Thyroid gland (tissue), 4 donors: ENCODE measurements at regions not wholly inside any gene's neighbourhood (a gene's known extent, or its start where the extent isn't known, plus 50 kb on each side); places are given as distances from the start of the nearest gene placed in this dataset.

Experiments
- DNase-seq, 2 donors: peaks; one replicate each; pipeline ENCODE4 v3.0.0-alpha.2; 2019
- H3K27ac ChIP-seq, 3 donors: fragments of 200-600 bp; sonication (generic); 1 replicate in 2 of 3; 2 replicates in 1 of 3; pipeline ENCODE4 v1.5.1; 2016 to 2019; ENCODE audit warnings: mild to moderate bottlenecking in 1 of 3, moderate library complexity in 1 of 3
- H3K27me3 ChIP-seq: fragments of 200-600 bp; sonication (generic); one replicate; pipeline ENCODE4 v1.5.1; 2019
- H3K36me3 ChIP-seq, 2 donors: fragments of 200-600 bp; sonication (generic); one replicate each; pipeline ENCODE4 v1.5.1; 2016 to 2019
- H3K4me1 ChIP-seq, 2 donors: fragments of 200-600 bp; sonication (generic); one replicate each; pipeline ENCODE4 v1.5.1; 2017 to 2019
- H3K4me3 ChIP-seq, 3 donors: fragments of 200-600 bp; sonication (generic); replicated peaks in 1 of 3; 1 replicate in 2 of 3; 2 replicates in 1 of 3; pipeline ENCODE4 v1.5.1; 2016; ENCODE audit warnings: mild to moderate bottlenecking in 1 of 3
- H3K9me3 ChIP-seq: fragments of 200-600 bp; sonication (generic); one replicate; pipeline ENCODE4 v1.5.1; 2017
- POLR2A ChIP-seq, 2 donors: fragments of 450-650 bp; IDR thresholded peaks; one replicate each; pipeline ENCODE4 v1.6.1; 2017; ENCODE audit warnings: antibody characterized with exemption in 2 of 2, mild to moderate bottlenecking in 2 of 2, moderate library complexity in 1 of 2
- WGBS, 2 donors: methylation state at CpG; one replicate each; pipeline ENCODE4 v1.1.5; 2017; 5-methylcytosine and 5-hydroxymethylcytosine counted together
- intact Hi-C: fragments of 100-400 bp; cut with DNase I; formaldehyde crosslinking; loops from one replicate; pipeline ENCODE4 v1.15.1; 2023
- TF ChIP-seq, protein P1 (sequence below), 6 experiments: fragments of 200-600 bp in 3 of 6; fragments of 450-650 bp in 3 of 6; sonication (generic) in 3 of 6; IDR thresholded peaks; one replicate each; pipeline ENCODE4 v1.5.1; 2016 to 2019; ENCODE audit warnings: antibody characterized with exemption in 6 of 6, mild to moderate bottlenecking in 2 of 6, inconsistent platforms in 1 of 6, moderate library complexity in 1 of 6

DNA sequence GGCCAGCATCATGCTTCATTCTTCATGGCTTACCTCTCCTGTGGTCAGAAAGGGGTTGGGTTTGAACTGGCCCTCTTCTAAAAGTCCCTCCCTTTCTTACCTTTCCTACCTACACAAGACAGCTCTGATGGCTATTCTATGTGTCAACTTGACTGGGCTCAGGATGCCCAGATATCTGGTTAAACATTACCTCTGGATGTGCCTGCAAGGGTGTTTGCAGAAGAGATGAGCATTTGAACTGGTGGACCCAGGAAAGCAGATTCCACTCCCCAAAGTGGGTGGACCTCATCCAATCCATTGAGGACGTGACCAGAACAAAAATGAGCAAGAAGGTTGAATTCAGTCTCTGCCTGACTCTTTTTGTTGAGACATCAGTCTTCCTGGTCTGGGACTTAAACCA, 79.0 kb upstream of the TCF7L2 start:
- H3K4me3 ChIP-seq, result no peak overlapping the region
- intact Hi-C loops, result no loop called here
- no peaks in the 10 kb centered on the region for H3K27me3 ChIP-seq
- DNase-seq, result no peak
- no peaks in the 10 kb centered on the region for H3K9me3 ChIP-seq
- no peak overlapping the region for H3K27ac ChIP-seq
- H3K36me3 ChIP-seq, result no peaks in the 10 kb centered on the region
- WGBS, 2 donors, result 80 to 95% methylated on average over 1 of the region's 1 CpG
- no peak for TF ChIP-seq POLR2A (IDR thresholded peaks at IDR 0.05)
- TF ChIP-seq, protein P1, sequence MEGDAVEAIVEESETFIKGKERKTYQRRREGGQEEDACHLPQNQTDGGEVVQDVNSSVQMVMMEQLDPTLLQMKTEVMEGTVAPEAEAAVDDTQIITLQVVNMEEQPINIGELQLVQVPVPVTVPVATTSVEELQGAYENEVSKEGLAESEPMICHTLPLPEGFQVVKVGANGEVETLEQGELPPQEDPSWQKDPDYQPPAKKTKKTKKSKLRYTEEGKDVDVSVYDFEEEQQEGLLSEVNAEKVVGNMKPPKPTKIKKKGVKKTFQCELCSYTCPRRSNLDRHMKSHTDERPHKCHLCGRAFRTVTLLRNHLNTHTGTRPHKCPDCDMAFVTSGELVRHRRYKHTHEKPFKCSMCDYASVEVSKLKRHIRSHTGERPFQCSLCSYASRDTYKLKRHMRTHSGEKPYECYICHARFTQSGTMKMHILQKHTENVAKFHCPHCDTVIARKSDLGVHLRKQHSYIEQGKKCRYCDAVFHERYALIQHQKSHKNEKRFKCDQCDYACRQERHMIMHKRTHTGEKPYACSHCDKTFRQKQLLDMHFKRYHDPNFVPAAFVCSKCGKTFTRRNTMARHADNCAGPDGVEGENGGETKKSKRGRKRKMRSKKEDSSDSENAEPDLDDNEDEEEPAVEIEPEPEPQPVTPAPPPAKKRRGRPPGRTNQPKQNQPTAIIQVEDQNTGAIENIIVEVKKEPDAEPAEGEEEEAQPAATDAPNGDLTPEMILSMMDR (IDR thresholded peaks at IDR 0.05), result no peak
- no peaks in the 10 kb centered on the region for H3K4me1 ChIP-seq

DNA sequence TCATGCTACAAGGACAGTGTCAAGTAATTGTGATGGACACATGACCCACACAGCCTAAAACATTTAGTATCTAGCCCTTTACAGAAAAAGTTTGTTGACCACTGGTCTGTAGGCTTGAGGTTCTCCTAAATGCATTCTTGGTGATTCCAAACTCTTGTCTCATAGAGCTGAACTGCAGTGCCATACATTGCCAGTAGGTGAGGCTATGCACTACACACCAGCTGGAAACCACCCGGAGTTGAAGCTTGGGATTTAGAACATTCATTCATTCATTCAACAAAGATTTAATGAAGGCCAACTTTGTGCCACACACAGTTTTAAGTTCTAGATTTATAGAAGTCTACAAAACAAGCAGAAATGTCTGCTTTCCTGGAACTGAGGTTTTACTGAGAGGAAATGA, 77.3 kb upstream of the TCF7L2 start:
- TF ChIP-seq, protein P1 (IDR thresholded peaks at IDR 0.05), result peak in 1 of 6 experiments; percentile 11
- TF ChIP-seq POLR2A (IDR thresholded peaks at IDR 0.05), result no peak
- H3K9me3 ChIP-seq, result no peaks in the 10 kb centered on the region
- no peak overlapping the region for H3K4me3 ChIP-seq
- WGBS, 2 donors, result 96 to 100% methylated on average over 1 of the region's 1 CpG
- DNase-seq, result no peak
- H3K36me3 ChIP-seq, result no peaks in the 10 kb centered on the region
- intact Hi-C loops, result no loop called here
- no peaks in the 10 kb centered on the region for H3K4me1 ChIP-seq
- no peak overlapping the region for H3K27ac ChIP-seq
- no peaks in the 10 kb centered on the region for H3K27me3 ChIP-seq

DNA sequence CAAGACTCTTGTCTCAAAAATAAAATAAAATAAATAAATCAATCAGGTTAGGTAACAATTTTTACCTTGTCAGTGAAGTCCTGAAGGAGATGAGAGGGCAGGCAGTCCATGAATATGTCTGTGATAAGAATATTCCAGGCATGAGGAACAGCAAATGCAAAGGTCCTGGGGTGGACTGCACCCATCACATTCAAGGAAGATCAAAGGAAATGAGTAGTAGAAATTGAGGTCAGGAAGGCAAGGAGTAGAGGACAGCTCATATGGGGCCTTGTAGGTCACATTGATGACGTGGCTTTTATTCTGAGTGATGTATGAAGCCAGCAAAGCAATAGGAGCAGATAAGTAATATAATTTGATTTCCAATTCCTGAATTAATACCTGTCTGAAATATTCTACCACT, 76.5 kb upstream of the TCF7L2 start:
- Histone ChIP-seq H3K4me3 (no peak overlapping the region), H3K27ac (no peak overlapping the region), H3K4me1 (no peaks in the 10 kb centered on the region), H3K36me3 (no peaks in the 10 kb centered on the region), H3K27me3 (no peaks in the 10 kb centered on the region), H3K9me3 (no peaks in the 10 kb centered on the region)
- intact Hi-C loops, result no loop called here
- DNase-seq, result no peak
- WGBS, 2 donors, result 85 to 98% methylated on average over 1 of the region's 1 CpG
- TF ChIP-seq, protein P1 (IDR thresholded peaks at IDR 0.05), result no peak
- TF ChIP-seq POLR2A (IDR thresholded peaks at IDR 0.05), result no peak

DNA sequence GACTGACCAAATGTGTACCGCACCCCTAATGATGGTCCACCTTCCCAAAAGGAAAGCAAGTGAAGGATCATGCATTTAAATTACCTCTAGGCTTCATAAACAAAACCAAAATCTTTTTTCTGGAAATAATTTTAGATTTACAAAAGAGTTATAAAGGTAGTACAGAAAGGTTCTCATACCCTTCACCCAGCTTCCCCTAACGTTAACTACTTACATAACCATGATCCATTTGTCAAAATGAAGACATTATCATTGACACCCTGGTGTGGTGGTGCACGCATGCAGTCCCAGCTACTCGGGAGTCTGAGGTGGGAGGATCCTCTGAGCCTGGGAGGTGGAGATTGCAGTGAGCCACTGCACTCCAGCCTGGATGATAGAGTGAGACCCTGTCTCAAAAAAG, 75.1 kb upstream of the TCF7L2 start:
- H3K4me1 ChIP-seq, result no peaks in the 10 kb centered on the region
- no peak for TF ChIP-seq POLR2A (IDR thresholded peaks at IDR 0.05)
- TF ChIP-seq, protein P1 (IDR thresholded peaks at IDR 0.05), result no peak
- no peak for DNase-seq
- H3K4me3 ChIP-seq, result no peak overlapping the region
- H3K27ac ChIP-seq, result no peak overlapping the region
- H3K27me3 ChIP-seq, result no peaks in the 10 kb centered on the region
- H3K9me3 ChIP-seq, result no peaks in the 10 kb centered on the region
- no peaks in the 10 kb centered on the region for H3K36me3 ChIP-seq
- intact Hi-C loops, result no loop called here
- WGBS, 2 donors, result 90 to 93% methylated on average over 4 of the region's 4 CpGs

DNA sequence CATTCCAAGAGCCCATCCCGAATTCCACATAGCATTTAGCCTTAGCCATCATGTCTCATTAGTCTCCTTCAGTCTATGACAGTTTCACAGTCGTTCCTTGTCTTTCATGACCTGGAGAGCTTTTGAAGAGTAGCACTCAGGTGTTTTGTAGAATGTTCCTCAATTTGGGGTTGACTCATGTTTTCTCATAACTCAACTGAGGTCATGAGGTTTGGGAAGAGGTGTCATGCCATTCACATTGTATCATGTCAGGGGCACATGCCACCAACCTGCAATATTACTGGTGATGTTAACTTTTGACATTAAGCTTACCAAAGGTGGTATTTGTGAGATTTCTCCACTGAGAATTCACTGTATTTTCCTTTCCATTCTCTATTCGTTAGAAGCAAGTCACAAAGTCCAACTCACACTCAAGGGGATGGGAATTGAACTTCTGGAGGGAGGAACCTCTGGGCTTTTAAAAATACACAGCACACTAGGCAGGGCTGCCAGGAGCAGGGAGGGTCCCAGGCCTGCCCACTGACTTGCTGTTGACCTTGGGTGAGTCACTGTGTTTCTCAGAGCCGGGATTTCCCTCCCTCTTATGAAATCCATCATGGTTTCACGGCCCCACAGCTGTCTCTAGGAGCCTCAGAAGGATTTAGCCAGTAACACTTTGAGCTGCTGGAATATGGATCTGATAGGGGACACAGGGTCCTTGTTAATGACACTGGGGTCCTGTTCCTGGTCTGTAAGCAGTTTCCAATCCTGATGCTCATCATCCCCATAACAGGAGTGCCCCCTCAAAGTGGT, 74.4 kb upstream of the TCF7L2 start:
- no peak overlapping the region for H3K27ac ChIP-seq
- H3K36me3 ChIP-seq, result no peaks in the 10 kb centered on the region
- no peak for DNase-seq
- no peak overlapping the region for H3K4me3 ChIP-seq
- 68 to 84% methylated on average over 4 to 5 of the region's 5 CpGs for WGBS, 2 donors
- intact Hi-C loops, result no loop called here
- no peaks in the 10 kb centered on the region for H3K4me1 ChIP-seq
- H3K27me3 ChIP-seq, result no peaks in the 10 kb centered on the region
- no peaks in the 10 kb centered on the region for H3K9me3 ChIP-seq
- TF ChIP-seq POLR2A (IDR thresholded peaks at IDR 0.05), result no peak
- TF ChIP-seq, protein P1 (IDR thresholded peaks at IDR 0.05), result no peak
